Fibroblast of skin of right quadriceps (primary cell): ENCODE measurements at regions not wholly inside any gene's neighbourhood (a gene's known extent, or its start where the extent isn't known, plus 50 kb on each side); places are given as distances from the start of the nearest gene placed in this dataset.
A peak's percentile ranks its signal among the peaks of the same experiment; 100 is the strongest.

ENCODE experiments used
- DNase-seq: peaks from one replicate; pipeline ENCODE4 v3.0.0-alpha.2; 2013

GRCh38 chr4:188197566-188197965 is 58.3 kb downstream of the TRIML1 start:
- DNase-seq, result no peak

DNA sequence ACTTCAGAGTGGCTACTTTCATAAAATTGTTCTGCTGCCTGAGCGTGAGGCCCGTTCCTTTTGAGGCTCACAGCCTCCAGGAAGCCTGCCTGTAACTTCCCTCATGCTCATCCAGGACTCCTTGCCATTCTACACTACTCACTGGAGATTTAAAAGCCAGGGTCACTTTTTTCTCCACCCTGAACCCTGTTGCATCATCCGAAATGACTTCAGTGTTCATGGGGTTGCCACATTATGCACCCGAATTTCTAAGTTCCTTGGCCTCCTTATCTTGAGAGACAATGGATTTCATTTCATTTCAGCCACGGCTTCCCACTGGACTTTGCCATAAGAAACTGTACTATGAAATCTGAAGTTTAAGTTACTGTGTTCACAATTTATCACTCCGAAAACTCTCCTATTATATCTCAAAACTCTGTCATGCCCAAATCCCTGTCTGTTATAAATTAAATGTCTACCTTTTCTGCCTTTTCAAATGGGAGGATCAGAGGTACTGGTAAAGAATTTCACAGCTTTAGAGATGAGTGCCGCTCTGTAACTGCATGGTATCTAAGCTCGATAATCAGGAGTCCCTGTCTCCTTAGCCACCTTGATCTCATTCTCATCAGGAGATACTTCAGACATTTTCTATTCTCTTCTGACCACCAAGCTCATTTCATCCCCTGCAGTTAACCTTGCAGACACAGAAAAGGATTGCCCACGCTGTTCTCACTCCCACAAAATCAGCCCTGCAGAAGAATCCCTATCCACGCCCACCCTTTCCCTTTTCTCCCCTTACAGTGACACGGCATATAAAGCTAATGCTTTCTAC is 59.9 kb downstream of the TRIML1 start:
- DNase-seq, result no peak

DNA sequence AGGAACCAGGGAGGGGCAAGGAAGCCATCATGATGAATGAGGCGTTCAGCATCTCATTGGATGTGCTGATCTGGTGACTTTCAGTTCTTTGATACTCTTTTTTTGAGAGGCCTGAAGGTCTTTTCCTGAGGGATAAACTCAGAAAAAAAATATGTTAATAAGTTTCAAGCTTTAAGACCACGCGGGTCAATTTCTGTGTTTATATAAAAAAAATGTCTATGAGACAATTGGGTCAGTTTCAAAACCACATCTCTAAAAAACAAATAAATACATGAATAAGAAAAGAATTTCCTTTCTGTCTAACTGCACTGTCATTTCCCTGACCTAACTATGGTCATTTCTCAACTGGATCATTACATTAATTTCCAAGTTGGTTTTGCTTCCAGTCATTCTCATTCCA is 62.6 kb downstream of the TRIML1 start:
- peak; percentile 48 for DNase-seq

- no peak for DNase-seq
Measured at GRCh38 chr4:188206783-188207182, 67.5 kb downstream of the TRIML1 start.

GRCh38 chr4:188214861-188215260 is 75.6 kb downstream of the TRIML1 start:
- DNase-seq, result no peak

DNA sequence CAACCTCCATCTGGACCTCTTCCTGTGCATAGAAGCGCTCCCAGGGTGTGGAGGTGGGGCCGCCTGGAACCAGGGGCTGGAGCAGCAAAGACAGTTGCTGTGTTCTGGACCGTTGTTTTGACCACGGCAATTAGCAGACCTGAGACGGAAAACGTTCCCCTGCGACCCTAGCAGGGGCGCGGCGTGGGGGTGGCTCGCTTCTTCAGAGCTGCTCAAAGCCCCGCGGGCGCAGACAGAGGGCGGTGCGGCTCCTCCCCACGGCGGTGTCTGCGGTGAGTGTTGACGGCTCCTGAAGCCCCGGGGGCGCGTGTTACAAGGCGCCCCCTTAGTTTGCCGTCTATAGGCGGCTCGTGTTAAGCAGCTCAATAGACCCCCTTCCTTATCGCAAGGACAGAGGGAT is 79.2 kb downstream of the TRIML1 start:
- no peak for DNase-seq

DNA sequence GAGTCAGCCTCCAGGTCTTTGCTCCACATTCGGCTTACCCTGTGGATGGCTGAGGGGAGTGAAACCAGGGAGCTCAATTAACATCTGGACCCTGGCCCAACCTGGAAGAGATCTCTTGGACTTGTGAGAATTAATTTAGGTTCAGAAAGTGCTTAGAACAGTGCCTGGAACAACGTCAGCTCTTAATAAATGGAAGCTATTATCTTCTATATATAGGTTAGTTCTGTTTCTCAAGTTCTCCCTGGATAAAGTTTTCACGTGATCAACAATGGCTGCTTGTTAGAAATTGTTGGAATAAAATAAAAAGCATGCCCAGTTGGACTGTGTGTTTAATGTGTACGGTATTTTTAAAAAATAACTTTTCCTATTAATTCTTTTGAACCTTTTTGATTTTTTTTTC is 80.8 kb downstream of the TRIML1 start:
- no peak for DNase-seq

DNA sequence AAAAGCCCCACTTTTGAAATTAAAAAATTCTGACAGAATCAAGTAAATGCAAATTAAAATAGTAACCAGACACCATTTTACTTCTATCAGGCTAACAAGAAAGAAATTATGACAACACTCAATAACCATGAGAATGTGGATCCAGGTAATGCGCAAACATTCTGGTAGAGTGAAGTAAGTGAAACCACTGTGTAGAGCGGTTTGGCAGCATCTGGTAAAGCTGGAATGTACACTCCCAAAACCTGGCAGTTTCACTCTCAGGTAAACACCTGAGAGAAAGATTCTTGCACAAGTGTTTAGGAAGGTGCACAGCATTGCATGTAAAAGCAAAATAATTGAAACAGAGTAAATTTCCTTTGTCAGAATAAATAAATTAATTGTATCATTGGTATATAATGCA is 81.8 kb downstream of the TRIML1 start:
- DNase-seq, result no peak

DNA sequence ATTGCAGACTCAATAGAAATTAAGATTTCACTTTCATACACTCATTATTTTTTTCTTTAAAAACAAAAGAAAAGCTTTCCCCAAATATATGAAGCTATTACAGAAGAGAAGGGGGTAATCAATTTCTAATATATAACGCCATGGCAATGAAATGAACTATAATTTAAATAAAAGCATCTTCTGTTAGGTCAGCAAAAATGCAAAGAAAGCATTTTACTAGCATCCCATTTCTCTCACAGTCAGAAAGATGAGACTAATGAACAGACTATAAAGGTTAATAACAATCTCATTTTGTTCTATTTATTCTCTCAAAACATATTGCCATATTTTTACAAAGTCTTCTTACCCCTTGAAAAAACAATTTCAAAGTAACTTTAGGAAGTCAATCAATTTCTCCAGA is 89.0 kb downstream of the TRIML1 start:
- no peak for DNase-seq

DNA sequence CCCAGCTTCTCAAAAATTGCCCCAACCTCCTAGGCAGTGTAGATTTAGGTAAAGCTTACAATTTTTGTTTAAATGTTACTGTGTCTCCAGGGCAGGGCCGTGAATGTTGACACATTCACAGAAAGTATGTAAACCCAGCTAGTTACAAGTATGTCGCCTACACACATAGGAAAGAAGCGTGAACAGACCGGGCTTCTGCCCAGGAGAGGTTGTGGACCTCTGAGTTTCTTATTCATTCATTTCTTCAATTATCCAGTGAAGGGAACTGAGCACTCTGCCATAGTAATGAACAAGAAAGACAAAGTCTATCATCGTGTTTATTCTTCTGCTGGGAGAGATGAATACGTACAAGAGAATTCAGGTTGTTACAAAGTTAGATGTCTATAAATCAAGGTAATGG is 93.2 kb downstream of the TRIML1 start:
- no peak for DNase-seq

DNA sequence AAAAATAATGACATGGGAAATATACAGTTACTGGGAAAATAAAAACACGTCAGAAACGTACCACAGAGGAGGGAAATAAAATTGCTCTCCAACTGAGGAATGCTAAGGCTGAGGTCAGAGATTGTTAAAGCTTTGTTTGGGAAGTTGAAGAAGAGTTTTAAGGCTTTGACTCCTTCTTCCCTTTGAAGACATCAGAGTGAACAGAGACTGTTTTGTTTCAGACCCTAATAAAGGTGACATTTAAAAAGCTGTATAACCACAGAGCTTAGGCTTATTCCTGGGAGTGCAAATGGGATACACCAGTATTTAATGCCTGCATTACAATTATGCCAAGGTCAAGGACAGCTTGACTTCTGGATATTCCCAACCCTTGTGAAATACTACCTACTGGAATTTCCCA is 102.8 kb downstream of the TRIML1 start:
- no peak for DNase-seq

DNA sequence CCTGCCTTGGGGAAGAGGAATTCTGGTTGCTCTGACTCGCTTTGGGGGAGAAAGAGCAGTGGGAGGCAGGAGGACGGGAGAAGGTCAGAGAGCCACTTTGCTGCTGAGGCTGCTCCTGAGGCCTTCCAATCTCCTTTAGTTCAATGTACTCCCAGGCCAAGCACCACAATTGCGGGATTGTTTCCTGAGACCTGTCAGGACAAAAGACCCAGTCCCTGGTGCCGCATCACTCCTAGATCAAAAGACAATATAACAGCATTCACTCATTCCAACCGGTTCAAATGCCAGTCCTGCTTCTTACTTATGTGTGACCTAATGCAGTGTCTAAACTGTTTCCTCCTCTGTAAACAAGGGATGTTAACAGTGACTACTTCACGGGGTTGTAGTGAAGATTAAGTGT is 106.4 kb downstream of the TRIML1 start:
- DNase-seq, result no peak

DNA sequence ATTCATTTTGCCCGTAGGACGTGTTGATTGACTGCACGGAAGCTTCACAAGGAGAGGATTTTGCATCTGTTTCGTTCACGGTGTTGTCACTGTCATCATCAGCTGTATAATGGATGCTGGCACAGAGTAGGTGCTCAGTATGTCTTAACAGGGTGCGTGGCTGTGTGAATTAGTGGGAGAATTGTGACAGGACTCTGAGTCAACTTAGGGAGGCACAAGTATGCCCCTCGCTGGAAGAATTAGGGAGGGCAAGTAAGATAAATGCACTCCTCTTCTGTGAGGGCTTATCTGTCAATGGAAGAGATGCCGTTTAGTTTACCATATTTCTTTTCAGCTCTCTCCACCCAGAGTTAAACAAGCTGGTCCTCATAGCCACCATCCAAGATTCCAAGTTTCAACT is 107.2 kb downstream of the TRIML1 start:
- no peak for DNase-seq

DNA sequence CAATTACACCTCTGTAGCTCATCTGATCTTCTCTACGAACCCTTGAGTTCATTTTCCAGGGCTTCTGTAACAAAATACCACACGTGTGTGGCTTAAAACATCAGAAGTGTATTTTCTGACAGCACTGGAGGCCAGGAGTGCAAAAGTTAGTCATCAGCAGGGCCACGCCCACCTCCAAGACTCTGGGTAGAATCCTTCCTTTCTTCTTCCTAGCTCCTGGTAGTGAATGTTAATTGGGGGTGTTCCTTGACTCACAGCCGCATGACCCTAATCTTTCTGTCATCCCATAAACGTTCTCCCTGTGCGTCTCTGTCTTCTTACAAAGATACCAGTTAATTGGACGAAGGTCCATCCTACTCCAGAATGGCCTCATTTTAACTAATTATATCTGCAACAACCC is 115.0 kb downstream of the TRIML1 start:
- DNase-seq, result no peak

GRCh38 chr4:188262464-188262863 is 123.2 kb downstream of the TRIML1 start:
- DNase-seq, result peak; percentile 14

DNA sequence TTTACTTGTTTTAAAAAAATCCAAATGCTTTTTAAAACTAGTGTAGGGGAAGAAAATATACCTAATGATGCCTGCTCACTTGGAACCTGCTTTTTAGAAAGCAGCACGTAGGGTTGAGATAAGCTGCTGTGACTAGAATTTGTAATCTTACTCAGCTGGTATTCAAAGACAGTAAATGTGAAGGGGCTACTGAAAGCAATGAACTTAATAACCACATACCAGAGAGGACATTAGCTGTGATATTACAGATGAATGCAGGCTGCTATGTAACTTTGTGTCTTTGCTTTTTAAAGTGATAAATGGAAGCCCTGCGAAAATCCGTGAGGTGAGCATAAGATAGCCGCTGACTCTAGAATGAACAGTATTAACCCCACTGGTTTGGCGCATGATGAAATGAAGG is 124.1 kb downstream of the TRIML1 start:
- no peak for DNase-seq

- DNase-seq, result no peak
Measured at GRCh38 chr4:188266386-188266785, 127.1 kb downstream of the TRIML1 start.

DNA sequence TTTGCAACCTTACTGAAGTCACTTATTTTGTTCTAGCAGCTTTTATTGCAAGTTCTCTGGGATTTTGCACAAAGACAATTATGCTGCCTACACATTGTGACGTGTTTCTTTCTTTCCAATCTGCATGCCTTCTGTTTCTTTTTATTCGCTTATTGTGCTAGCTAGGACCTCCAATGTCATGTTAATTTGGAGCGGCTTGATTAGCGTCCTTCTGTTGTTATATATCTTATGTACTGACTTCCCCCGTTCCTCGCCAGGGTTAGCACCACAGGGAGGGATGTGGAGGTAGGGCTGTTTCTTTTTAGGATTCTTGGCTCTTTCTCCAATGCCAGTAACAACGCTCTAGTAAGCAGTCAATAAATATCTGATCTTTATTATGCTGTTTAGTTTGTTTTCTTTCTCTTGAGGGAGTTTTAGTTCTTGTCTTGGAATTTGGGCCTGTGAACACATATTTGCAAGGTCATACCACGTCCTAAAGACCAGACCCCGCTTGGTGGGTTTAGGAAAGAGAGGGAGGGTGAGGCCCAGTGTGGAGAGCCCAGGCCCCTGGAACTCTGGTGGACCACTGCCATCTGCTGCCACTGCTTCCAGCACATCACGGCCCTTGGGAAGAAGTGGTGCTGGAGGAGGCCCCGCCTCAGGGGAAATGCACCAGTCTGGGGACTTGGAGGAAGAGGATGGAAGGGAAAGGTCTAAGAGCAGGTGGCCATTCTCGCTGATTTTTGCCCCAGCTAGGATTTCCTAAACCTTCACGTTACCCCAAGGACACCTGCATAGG is 129.1 kb downstream of the TRIML1 start:
- no peak for DNase-seq

DNA sequence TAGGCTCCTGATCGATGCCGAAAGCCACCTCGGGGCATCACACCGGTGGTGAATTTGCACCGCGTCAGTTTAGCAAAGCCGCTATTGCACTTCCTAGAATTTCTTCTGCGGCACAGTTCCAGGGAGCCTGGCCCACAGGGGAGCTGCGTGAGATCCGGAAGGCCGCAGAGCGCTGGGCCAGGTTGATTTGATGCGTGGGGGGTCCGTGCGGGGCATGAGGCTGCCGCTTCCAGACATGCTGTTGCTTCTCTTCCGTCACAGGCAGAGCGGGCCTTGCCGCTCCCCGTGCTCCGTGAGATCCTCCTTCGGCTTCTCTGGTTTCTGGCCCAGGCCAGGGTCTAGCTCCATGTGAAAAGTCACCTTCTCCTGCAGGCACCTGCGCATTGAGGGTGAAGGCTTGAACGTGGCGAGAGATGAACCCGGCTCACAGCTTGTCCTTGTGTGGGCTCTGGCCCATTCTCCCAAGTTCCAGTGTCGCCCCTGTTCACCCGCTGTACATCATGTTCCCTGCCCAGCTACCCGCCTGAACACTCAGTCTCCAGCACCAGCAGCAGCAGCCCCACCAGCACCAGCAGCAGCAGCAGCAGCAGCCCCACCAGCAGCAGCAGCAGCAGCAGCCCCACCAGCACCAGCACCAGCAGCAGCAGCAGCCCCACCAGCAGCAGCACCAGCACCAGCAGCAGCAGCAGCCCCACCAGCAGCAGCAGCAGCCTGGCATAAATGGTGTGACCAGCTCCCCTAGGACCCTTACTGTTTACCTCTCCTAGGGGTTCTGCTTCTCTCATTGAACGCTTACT is 131.2 kb downstream of the TRIML1 start:
- no peak for DNase-seq

DNA sequence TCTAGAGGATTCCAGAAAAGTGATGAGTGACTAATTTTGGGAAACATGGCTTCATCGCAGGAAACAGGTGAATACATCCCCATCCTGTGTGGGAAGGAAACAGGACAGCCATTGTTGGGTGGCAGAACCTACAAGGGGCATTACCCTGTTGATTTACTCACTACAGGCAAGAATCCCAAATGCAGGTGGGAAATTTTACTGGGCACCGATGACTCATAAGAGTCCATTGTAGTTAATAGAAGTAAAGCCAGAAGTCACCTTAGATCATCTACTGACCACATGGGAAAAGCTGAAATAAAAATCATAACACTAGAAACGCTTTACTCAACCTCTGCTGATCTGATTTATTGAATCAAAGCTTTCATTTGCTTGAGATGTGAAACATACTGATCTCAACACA is 136.4 kb downstream of the TRIML1 start:
- no peak for DNase-seq

GRCh38 chr4:188279184-188279583 is 139.9 kb downstream of the TRIML1 start:
- DNase-seq, result no peak

GRCh38 chr4:188282471-188283232 is 143.4 kb downstream of the TRIML1 start:
- no peak for DNase-seq
